IPS-NIHi7 (cell line): ENCODE measurements at regions not wholly inside any gene's neighbourhood (a gene's known extent, or its start where the extent isn't known, plus 50 kb on each side); places are given as distances from the start of the nearest gene placed in this dataset.
"Not testable (repeated sequence)": the region's sequence is repeated elsewhere in the genome, so short reads cannot be mapped to it uniquely, and the experiment has no call there.

ENCODE experiments used
- DNase-seq: peaks from one replicate; pipeline ENCODE4 v3.0.0; 2012; ENCODE audit warnings: mixed read lengths; ENCODE audit errors: extremely low spot score

- DNase-seq = no peak
Observed at GRCh38 chr14:49367696-49368095, 218.5 kb downstream of the RPS29 start.

GRCh38 chr14:49366416-49366815 is 219.8 kb downstream of the RPS29 start:
- no peak for DNase-seq

GRCh38 chr14:49364752-49365117 is 221.4 kb downstream of the RPS29 start:
- DNase-seq = no peak

GRCh38 chr14:49363821-49364751 is 222.1 kb downstream of the RPS29 start:
- DNase-seq = no peak

GRCh38 chr14:49362916-49363315 is 223.3 kb downstream of the RPS29 start:
- no peak for DNase-seq

GRCh38 chr14:49339130-49339529 is 247.1 kb downstream of the RPS29 start:
- DNase-seq = no peak

- DNase-seq = no peak
Observed at GRCh38 chr14:49319810-49320209, 266.4 kb downstream of the RPS29 start.

GRCh38 chr14:49315570-49315969 is 270.6 kb downstream of the RPS29 start:
- DNase-seq = no peak

- DNase-seq = no peak
Observed at GRCh38 chr14:49314737-49315136, 271.4 kb downstream of the RPS29 start.

GRCh38 chr14:49313108-49313507 is 273.1 kb downstream of the RPS29 start:
- no peak for DNase-seq

- no peak for DNase-seq
Observed at GRCh38 chr14:49310298-49310697, 275.9 kb downstream of the RPS29 start.

GRCh38 chr14:49306152-49306751 is 279.9 kb downstream of the RPS29 start:
- peak; percentile 11 for DNase-seq

- peak; percentile 11 for DNase-seq
Observed at GRCh38 chr14:49303946-49304516, 282.1 kb downstream of the RPS29 start.

GRCh38 chr14:49297102-49297501 is 289.1 kb downstream of the RPS29 start:
- no peak for DNase-seq

- no peak for DNase-seq
Observed at GRCh38 chr14:49294621-49295148, 291.5 kb downstream of the RPS29 start.

- DNase-seq = no peak
Observed at GRCh38 chr14:49287004-49287403, 299.2 kb downstream of the RPS29 start.

- DNase-seq = no peak
Observed at GRCh38 chr14:49286257-49286983, 299.8 kb downstream of the RPS29 start.

- DNase-seq = no peak
Observed at GRCh38 chr14:49280566-49280965, 305.6 kb downstream of the RPS29 start.

GRCh38 chr14:49250517-49250916 is 335.7 kb downstream of the RPS29 start:
- DNase-seq = no peak

- no peak for DNase-seq
Observed at GRCh38 chr14:49250109-49250508, 336.1 kb downstream of the RPS29 start.

- DNase-seq = no peak
Observed at GRCh38 chr14:49249022-49249421, 337.2 kb downstream of the RPS29 start.

- DNase-seq = not testable (repeated sequence)
Observed at GRCh38 chr14:49243777-49244176, 342.4 kb downstream of the RPS29 start.
